DOHH2 (cell line): ENCODE measurements at regions not wholly inside any gene's neighbourhood (a gene's known extent, or its start where the extent isn't known, plus 50 kb on each side); places are given as distances from the start of the nearest gene placed in this dataset.

Experiments
- EZH2phosphoT487 ChIP-seq: fragments of 200-600 bp; sonication (generic); IDR thresholded peaks from 2 replicates; pipeline ENCODE4 v1.6.1; 2017; ENCODE audit warnings: borderline replicate concordance, mild to moderate bottlenecking, antibody characterized with exemption, low read length, moderate library complexity, mixed read lengths
- TF ChIP-seq, protein P1 (sequence below): fragments of 200-600 bp; sonication (generic); IDR thresholded peaks from one replicate; pipeline ENCODE4 v1.5.1; 2014; ENCODE audit warnings: antibody characterized with exemption, mild to moderate bottlenecking, low read depth, low read length; ENCODE audit not compliant: poor library complexity, severe bottlenecking

DNA sequence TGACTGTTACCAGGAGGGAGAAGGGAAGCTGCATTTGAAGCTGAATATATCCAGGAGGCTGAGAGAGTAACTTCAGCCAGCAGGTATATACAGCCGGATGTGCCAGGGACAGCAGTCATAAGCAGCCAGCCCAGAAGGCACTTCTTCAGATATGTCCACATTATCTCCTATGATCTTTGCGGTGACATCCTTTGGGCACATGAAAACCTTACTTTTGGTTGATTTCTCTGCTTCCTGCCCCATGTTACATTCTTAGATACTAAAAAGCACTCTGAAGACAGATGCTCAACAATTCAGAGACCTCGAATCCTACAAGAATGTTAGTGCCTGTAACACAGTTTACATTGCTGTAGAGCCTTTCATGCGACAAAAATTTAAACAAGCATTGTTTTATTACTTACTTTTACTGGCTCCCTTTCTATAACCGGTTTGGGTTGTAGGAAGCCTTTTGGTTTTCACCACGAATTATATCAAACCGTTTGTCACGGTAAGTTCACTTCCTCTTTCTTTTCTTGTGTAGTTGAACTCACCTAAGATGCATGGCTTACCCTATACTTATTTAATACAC is 50.3 kb upstream of the TLK1 start:
- TF ChIP-seq, protein P1, sequence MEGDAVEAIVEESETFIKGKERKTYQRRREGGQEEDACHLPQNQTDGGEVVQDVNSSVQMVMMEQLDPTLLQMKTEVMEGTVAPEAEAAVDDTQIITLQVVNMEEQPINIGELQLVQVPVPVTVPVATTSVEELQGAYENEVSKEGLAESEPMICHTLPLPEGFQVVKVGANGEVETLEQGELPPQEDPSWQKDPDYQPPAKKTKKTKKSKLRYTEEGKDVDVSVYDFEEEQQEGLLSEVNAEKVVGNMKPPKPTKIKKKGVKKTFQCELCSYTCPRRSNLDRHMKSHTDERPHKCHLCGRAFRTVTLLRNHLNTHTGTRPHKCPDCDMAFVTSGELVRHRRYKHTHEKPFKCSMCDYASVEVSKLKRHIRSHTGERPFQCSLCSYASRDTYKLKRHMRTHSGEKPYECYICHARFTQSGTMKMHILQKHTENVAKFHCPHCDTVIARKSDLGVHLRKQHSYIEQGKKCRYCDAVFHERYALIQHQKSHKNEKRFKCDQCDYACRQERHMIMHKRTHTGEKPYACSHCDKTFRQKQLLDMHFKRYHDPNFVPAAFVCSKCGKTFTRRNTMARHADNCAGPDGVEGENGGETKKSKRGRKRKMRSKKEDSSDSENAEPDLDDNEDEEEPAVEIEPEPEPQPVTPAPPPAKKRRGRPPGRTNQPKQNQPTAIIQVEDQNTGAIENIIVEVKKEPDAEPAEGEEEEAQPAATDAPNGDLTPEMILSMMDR: no peak
- TF ChIP-seq EZH2phosphoT487: no peak
